Activated CD4-positive, alpha-beta T cell treated with anti-CD3 and anti-CD28 coated beads for 4 hours (primary cell): ENCODE measurements at regions not wholly inside any gene's neighbourhood (a gene's known extent, or its start where the extent isn't known, plus 50 kb on each side); places are given as distances from the start of the nearest gene placed in this dataset.

Source experiments
- DNase-seq, 2 donors: peaks; one replicate each; pipeline ENCODE4 v3.0.0-alpha.2; 2020

- no peak for DNase-seq
Measured at GRCh38 chr2:105617631-105618350, 126.9 kb upstream of the NCK2 start.

GRCh38 chr2:105615305-105615704 is 129.4 kb upstream of the NCK2 start:
- no peak for DNase-seq

- DNase-seq: no peak
Measured at GRCh38 chr2:105611811-105612424, 132.8 kb upstream of the NCK2 start.

GRCh38 chr2:105611333-105611637 is 133.4 kb upstream of the NCK2 start:
- DNase-seq: no peak

GRCh38 chr2:105610576-105611332 is 134.0 kb upstream of the NCK2 start:
- DNase-seq: no peak

- no peak for DNase-seq
Measured at GRCh38 chr2:105609746-105610402, 134.8 kb upstream of the NCK2 start.

- DNase-seq: no peak
Measured at GRCh38 chr2:105607920-105608504, 136.7 kb upstream of the NCK2 start.

GRCh38 chr2:105606081-105606480 is 138.6 kb upstream of the NCK2 start:
- DNase-seq: no peak

GRCh38 chr2:105604938-105605337 is 139.8 kb upstream of the NCK2 start:
- no peak for DNase-seq

- DNase-seq: no peak
Measured at GRCh38 chr2:105600949-105601794, 143.5 kb upstream of the NCK2 start.

- DNase-seq: no peak
Measured at GRCh38 chr2:105600602-105600948, 144.1 kb upstream of the NCK2 start.

GRCh38 chr2:105600037-105600442 is 144.7 kb upstream of the NCK2 start:
- DNase-seq: no peak

- DNase-seq: no peak
Measured at GRCh38 chr2:105598829-105599698, 145.6 kb upstream of the NCK2 start.

GRCh38 chr2:105597806-105598803 is 146.6 kb upstream of the NCK2 start:
- DNase-seq: no peak

- DNase-seq: no peak
Measured at GRCh38 chr2:105597011-105597805, 147.5 kb upstream of the NCK2 start.

- no peak for DNase-seq
Measured at GRCh38 chr2:105596411-105596921, 148.2 kb upstream of the NCK2 start.

GRCh38 chr2:105595536-105595935 is 149.2 kb upstream of the NCK2 start:
- DNase-seq: no peak

- DNase-seq: no peak
Measured at GRCh38 chr2:105593221-105593967, 151.3 kb upstream of the NCK2 start.
